GM18520 (cell line): ENCODE measurements at regions not wholly inside any gene's neighbourhood (a gene's known extent, or its start where the extent isn't known, plus 50 kb on each side); places are given as distances from the start of the nearest gene placed in this dataset.
"Not testable (repeated sequence)": the region's sequence is repeated elsewhere in the genome, so short reads cannot be mapped to it uniquely, and the experiment has no call there.

Experiments
- ATAC-seq: cut with Tn5 transposase; IDR thresholded peaks from one replicate; pipeline ENCODE4 v1.9.1; 2021; ENCODE audit not compliant: unreplicated experiment

DNA sequence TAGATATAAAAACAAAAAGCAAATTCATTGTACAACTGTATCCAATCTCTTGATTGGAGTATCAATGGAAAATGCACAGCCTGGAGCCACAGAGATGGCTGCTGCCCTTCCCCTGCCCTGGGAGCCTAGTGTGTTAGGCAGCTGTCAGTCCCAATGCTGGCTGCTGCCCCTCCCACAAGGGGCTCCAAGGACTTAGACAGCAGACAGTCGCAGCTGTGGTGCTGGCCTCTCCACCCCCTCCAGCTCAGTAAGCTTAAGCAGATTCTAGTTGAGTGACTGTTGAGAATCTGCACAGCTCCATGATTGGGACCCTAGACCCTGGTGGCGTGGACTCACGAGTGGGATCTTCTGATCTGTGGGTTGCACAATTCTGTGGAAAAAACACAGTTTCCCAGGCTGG is 1511.2 kb downstream of the FAM181B start:
- no peak for ATAC-seq

DNA sequence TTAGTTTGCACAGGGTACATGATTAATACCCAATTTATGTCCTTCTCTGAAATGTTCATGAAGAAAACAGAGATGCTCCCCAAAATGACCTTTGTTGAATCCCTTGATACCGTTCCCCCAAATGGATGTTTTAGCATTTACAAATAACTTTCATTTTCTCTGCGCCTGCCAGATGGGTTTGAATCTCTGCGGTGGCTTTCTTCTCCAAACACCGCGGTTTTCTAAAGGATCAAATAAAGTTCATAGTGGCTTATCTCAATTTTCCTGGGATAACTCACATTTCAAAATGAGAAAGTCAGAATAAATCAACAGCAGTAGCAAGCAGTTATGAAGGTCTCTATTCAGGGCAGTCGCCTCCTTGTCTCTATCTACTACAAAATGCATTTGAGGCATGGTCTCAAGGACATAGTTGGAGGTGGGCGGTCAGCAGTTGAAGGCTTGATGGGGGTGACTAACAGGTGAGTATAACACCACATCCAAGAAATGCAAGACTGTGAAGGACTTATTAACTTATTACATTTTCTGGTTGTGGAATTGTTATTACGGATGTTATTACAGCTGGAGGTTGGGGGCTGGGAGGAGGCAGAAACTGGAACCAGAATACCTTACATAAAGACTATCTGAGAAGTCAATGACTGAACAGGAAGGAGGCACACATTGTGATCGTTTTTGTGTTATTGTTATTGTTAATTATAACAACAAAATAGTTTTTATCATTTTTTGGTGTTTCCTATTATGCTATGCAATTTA is 1513.3 kb downstream of the FAM181B start:
- ATAC-seq: no peak

DNA sequence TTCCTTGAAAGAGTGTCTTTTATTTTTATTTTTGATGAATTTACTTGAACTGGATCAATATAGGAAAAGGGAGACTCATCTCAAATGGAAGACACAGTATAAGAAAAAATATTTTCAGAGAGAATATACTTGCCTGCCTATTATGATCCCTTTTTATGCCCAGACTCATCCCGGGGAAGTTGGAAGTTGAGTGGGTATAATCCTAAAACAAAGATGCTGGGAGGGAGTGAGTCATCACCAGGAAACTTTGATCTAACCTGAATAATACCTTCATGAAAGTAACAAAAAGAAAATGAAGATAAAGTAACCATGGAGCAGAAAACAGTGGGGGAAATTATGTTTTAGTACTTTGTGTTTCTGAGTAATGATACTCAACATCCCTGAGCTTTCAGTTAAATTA is 1514.0 kb downstream of the FAM181B start:
- ATAC-seq: no peak

DNA sequence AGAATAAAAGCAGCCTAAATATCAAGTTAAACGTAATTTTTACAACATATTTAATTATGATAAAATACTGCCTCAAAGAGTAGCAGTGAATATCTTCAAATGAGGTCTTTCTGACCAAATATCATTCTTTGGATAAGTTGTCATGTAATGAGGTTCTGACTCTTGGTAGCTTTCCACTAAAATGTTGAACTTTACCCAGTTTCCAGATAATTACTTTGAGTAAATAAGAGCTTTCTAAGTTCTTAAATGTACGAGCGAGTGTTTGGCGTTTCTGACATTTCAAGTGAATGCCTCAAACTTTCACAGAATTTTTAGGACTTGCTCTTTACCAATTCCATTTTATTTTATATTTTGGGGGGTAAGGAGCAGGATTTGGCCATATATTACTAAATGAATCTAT is 1515.2 kb downstream of the FAM181B start:
- no peak for ATAC-seq

DNA sequence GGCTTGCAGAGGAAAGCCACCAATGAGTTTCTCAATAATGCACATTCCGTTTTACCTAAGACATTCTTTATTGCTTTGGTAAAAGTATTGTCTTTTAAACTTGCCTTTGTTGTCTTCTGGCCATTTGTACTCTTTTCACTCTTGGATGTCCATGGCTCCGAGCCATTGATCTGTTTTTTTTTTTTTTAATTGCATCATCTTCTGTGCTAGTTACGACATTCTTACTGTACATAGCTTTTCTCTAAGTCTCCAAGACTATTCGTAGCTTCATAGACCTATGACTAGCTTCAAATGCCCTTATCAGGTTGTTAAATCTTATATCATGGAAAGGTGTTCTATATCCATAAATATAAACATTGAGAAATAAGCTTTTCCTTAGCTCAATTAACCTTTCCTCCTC is 1522.6 kb downstream of the FAM181B start:
- ATAC-seq: no peak

DNA sequence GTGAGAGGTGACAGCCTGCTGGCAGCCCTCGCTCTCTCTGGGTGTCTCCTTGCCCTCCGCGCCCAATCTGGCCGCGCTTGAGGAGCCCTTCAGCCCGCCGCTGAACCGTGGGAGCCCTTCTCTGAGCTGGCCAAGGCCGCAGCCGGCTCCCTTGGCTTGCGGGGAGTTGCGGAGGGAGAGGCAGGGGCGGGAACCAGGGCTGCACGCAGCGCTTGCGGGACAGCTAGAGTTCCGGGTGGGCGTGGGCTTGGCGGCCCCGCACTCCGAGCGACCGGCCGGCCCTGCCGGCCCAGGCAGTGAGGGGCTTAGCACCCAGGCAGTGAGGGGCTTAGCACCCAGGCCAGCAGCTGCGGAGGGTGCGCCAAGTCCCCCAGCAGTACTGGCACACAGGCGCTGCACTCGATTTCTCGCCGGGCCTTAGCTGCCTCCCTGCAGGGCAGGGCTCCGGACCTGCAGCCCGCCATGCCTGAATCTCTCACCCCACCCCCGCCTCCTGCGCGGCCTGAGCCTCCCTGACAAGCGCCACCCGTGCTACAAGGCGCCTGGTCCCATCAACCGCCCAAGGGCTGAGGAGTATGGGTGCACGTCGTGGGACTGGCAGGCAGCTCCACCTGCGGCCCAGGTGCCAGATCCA is 1526.1 kb downstream of the FAM181B start:
- ATAC-seq: no peak

DNA sequence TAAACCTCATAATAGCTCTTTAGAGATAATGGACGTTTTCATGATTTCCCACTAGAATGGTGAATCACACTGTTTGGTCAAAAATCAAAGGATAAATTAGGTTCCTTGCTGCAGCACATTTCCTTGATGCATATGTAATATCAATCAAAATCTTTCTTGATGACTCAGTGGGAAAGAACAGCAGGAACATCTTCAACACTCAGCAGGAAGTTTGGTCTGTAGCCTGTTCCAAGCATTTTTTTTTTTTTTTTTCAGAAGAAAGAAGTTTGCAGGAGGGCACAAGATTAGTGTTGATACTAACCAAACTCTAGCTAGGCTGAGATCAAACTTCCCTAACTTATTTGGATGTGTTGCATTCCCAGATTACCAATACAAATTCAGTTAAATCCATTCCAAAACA is 1529.8 kb downstream of the FAM181B start:
- ATAC-seq: no peak

DNA sequence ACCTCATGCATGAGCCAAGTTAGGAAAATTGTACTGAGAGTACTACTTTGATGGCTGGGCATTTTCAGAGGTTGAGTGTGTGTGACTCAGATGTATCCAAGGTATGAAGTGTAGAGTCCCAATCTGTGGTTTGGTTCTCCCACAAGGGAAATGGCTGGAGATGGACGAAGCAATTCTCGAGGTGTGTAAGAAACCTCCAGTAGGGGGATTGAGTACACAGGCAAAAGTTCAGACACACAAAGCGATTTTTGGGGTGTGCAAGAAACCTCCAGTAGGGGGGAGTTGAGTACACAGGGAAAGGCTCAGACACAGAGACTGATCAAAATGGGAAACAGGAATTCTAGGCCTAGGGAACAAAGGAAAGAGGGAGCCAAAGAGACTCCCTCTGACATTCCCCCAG is 1536.3 kb downstream of the FAM181B start:
- no peak for ATAC-seq

DNA sequence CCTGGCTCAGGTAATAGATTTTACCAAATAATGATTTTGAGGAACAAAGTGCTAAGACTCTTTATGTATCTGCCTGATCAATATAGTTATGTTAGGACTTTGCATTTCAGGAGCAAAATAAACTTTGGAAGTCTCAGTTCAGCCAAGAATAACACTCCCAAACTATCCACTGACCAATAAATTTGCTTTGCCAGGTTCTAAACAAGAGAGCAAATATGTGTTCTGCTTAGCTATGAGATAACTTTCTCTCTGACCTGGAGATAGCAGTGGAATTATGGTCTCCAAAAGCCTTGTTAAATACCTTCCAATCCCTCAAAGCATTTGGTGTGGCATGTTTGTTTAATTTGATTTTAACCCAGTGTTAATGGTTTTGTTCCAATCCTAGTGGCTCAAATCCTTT is 1541.1 kb downstream of the FAM181B start:
- no peak for ATAC-seq

DNA sequence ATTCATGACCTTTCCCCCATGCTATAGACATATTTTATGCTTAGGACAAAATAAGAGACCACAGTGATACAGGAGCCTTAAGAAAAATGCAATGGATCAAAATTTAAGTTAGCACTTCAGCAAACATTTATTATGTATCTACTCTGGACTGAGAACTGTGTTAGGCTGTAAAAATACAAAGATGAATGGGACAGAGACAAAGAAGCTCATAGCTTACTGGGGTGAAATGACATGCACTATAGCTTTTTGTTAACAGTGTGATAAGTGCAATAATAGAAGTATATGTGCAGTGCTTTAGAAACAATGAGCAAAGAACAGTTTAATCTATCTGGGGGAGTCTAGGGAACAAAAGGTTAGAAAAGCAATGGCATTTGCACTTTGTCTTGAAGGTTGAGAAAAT is 1543.1 kb downstream of the FAM181B start:
- ATAC-seq: no peak

DNA sequence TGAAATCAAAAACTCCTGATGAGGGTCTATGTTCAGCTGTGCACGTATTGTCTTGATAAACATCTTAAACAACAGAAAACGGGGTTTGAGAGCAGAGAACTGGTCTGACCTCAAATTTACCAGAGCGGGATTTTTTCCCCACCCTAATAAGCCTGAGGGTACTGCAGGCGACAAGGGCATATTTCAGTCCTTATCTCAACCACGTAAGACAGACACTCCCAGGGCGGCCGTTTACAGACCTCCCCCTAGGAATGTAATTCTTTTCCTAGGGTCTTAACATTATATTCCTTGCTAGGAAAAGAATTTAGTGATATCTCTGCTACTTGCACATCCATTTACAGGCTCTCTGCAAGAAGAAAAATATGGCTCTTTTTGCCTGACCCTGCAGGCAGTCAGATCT is 1546.6 kb downstream of the FAM181B start:
- not testable (repeated sequence) for ATAC-seq

DNA sequence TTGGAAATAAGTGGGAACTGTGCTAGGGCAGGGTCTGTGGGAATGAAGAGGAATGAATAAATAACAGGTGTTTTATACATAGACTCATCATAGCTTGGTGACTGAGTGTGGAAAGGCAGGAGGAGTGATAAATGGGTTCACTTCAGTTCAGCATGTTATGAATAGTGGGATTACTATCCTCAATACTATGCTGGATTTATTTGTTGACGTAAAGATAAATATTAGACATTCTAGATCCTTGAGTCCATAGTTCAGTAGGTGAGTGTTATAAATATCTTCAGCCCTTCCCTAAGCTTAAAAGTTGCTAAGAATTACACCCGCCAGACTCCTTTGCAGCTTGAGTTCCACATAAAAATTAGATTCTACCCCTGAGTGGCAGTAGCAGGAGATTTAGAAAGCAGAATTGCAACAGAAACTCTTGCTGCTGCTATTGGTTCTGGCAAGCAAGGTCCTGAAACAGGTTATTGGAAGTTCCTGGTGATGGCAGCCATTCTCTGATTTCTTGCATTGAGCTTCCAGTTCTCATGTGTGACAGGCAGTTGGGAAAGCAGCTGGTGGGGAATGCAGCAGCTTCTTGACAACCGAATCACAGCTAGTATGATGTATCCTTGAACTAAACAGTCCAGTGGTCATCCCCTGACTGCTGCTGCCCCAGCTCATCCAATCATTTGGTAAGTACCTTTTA is 1558.9 kb downstream of the FAM181B start:
- no peak for ATAC-seq

DNA sequence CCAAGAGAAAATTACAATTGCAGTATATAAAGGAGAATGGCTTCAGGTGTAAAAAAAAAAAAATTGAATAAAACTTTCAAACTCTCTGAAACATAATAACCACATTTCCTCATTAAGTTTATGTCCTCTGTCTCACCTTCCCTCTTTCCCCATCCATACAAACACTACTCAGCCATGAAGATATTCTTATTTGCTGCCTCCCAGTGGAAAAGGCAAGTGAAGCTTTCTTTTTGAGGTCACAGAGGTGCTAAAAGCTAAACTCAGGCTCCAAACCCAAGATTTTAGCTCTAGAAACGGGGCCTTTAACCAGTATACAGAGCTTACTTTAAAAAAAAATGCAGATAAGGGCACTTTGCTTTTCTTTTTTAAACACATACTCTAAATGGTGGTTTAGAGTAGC is 1568.5 kb downstream of the FAM181B start:
- no peak for ATAC-seq

DNA sequence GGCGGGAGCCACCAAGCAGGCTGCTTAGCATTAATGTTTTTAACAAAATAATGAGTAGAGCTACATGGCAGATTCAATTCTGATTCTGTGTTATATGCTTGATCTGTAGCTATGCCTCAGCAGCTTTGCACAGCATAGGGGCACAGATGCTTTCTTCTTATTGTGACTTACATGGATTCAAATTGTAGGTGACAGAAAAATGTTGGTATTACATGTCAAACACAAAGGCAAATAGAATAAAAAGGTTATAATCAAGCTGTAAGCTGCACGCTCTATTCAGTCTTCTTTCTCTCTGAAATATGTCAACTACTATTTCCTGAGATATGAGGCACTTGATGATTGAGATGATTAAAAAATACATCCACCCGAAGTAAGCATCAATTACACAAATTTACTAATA is 1573.8 kb downstream of the FAM181B start:
- no peak for ATAC-seq

DNA sequence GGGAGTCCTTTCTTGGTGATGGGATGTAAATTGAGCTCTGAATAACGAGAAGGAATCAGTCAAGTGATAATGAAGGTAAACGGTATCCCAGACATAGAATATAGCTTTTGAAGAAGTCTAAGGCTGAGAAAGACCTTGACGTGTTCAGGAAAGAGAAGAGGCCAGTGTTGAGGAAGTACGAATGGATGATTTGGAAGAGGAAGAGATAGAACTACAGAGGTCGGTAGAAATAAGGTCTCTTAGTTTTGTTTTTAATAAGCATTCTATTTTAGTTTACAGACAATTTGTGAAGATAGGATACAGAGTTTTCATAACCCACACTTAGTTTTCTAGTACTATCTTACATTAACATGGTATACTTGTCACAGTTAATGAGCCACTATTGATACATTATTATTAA is 1598.1 kb downstream of the FAM181B start:
- no peak for ATAC-seq

DNA sequence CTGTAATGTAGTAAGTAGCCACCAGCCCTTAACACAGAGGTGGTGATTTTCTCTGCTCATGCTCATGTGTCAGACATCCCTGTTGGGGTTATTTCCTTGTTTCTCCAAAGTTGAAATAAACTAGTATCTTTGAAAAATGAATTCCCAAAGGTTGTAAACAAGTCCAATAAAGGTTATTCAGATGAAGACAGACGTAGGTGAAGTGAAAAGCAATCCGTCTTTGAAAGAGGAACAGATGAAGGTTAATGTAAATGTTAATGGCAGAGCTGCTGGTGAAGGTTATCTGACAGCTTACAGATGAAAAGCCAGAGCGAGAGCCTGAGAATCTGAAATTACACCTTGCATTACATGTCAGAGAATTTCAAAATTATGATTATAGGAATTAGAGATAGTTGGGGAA is 1604.0 kb downstream of the FAM181B start:
- ATAC-seq: no peak

DNA sequence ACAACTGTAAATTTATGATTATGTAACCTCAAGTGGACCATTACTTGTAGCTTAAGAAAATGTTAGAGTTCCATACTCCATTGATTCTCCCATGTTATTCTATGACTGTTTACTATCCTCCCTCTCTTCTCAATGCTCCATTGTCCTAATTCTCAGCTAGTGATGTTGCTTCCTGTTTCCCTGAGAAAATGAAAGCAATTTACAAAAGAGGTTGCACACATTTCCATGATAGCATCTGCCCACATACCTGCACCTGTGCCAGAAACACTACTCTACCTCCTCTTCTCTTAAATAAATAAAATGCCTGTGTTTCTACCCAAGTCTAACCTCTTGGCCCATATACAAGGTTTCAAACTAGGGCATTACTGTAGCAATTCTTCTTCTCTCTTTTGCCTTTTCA is 1620.9 kb downstream of the FAM181B start:
- no peak for ATAC-seq

DNA sequence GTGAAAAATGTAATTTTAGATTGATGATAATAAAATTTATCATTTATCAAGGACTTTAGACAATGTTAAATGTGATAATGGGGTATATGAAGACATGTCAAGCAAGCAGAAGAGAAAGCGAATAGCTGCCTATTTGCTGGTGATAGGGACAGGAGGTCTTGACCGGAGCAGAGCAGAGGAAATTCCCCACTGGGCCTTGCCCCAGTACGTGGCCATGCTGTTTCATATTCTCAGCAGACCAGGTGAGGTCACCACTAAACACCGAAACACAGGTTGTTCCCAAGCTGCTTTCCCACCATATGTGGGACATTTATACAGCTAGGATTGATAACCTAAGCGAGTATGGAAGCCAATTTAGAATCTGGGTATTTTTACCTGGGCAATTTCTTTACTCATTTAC is 1629.6 kb downstream of the FAM181B start:
- no peak for ATAC-seq

DNA sequence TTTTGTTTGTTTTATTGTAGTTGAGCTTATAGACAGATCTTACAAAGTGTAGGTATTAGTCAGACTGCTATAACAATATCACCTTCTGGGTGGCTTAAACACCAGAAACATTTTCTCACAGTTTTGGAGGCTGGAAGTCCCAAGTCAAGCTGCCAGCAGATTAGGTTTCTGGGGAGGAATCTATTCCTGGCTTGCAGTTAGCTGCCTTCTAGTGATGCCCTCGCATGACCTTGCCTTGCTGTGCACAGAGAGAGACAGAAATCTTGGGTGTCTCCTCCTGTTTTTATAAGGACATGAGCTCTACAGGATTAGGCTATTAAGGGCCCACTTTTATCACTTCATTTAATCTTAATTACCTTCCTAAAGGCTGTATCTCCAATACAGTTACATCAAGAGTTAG is 1635.2 kb downstream of the FAM181B start:
- ATAC-seq: no peak

DNA sequence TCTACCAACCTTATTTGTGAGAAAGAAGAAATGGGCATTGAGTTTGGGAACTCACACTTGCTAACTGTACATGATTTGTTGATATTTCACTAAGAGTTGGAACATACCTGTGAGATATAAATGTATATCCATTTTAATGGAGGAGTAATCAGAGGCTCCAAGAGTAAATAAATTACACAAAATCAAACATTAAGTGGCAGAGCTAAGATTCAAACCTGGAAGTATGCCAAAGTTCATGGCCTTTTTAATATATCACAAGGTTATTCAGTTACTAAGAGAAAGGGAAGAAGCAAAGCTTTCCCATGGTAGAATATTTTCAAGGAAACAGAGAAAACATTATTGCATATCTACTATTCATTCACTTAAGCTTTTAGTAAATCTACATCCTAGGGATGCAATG is 1641.1 kb downstream of the FAM181B start:
- no peak for ATAC-seq

DNA sequence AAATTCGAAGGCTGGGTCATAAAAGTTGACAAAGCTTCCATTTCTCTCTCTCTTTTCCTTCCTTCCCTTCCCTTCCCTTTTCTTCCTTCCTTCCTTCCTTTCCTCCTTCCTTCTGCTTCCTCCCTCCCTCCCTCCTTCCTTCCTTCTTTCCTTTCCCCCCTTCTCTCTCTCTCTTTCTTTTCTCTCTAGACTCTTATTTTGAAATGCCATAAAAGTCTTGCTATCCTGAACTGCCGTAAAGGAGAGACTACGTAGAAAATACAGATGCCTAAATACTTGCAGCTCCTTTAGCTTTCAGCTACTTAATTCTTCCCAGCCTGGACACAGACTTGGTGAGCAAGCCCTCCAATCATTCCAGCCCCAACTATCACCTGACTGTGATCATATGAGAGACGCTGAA is 1644.4 kb downstream of the FAM181B start:
- ATAC-seq: no peak

DNA sequence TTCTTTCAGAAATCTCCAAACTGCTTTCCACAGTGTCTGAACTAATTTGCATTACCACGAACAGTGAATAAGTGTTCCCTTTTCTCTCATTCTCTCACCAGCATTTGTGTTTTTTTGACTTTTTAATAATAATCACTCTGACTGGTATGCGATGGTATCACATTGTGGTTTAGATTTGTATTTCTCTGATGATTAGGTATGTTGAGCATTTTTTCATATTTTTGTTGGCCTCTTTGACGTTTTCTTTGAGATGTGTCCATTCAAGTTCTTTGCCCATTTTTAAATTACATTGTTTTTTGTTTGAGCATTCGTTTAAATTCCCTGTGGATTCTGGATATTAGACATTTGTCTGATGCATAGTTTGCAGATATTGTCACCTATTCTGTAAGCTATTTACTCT is 1639.6 kb upstream of the TENM4 start:
- ATAC-seq: no peak
